HG02759 (cell line): ENCODE measurements at regions not wholly inside any gene's neighbourhood (a gene's known extent, or its start where the extent isn't known, plus 50 kb on each side); places are given as distances from the start of the nearest gene placed in this dataset.
"Not testable (repeated sequence)": the region's sequence is repeated elsewhere in the genome, so short reads cannot be mapped to it uniquely, and the experiment has no call there.

Experiments used
- ATAC-seq: cut with Tn5 transposase; IDR thresholded peaks from one replicate; pipeline ENCODE4 v1.9.1; 2021; ENCODE audit warnings: mild to moderate bottlenecking, moderate library complexity; ENCODE audit not compliant: unreplicated experiment

- ATAC-seq, result no peak
These were observed 361.9 kb downstream of the HLX start for GRCh38 chr1:221241157-221241556.

GRCh38 chr1:221241592-221241991, 362.3 kb downstream of the HLX start:
- no peak for ATAC-seq

GRCh38 chr1:221246067-221246466, 366.8 kb downstream of the HLX start:
- no peak for ATAC-seq

GRCh38 chr1:221246628-221247415, 367.6 kb downstream of the HLX start:
- no peak for ATAC-seq

- no peak for ATAC-seq
These were observed 372.3 kb downstream of the HLX start for GRCh38 chr1:221251580-221251979.

GRCh38 chr1:221254813-221255212, 375.6 kb downstream of the HLX start:
- no peak for ATAC-seq

GRCh38 chr1:221256773-221257172, 377.5 kb downstream of the HLX start:
- no peak for ATAC-seq

- ATAC-seq, result not testable (repeated sequence)
These were observed 378.3 kb downstream of the HLX start for GRCh38 chr1:221257548-221257947.

- not testable (repeated sequence) for ATAC-seq
These were observed 383.4 kb downstream of the HLX start for GRCh38 chr1:221262677-221263076.

- ATAC-seq, result peak; percentile 81
These were observed 384.9 kb downstream of the HLX start for GRCh38 chr1:221263831-221264767.

GRCh38 chr1:221264848-221265247, 385.6 kb downstream of the HLX start:
- ATAC-seq, result no peak

GRCh38 chr1:221268295-221268694, 389.1 kb downstream of the HLX start:
- ATAC-seq, result no peak

- no peak for ATAC-seq
These were observed 392.5 kb downstream of the HLX start for GRCh38 chr1:221271701-221272100.

GRCh38 chr1:221272940-221273339, 393.7 kb downstream of the HLX start:
- ATAC-seq, result no peak

- no peak for ATAC-seq
These were observed 395.1 kb downstream of the HLX start for GRCh38 chr1:221274373-221274772.

- ATAC-seq, result no peak
These were observed 397.7 kb downstream of the HLX start for GRCh38 chr1:221276896-221277409.

GRCh38 chr1:221279146-221279545, 399.9 kb downstream of the HLX start:
- ATAC-seq, result no peak

- no peak for ATAC-seq
These were observed 404.3 kb downstream of the HLX start for GRCh38 chr1:221283532-221283931.

- ATAC-seq, result no peak
These were observed 404.8 kb downstream of the HLX start for GRCh38 chr1:221284028-221284427.

- not testable (repeated sequence) for ATAC-seq
These were observed 405.7 kb downstream of the HLX start for GRCh38 chr1:221284991-221285390.

GRCh38 chr1:221285458-221286210, 406.4 kb downstream of the HLX start:
- not testable (repeated sequence) for ATAC-seq
